HG02610 (cell line): ENCODE measurements at regions not wholly inside any gene's neighbourhood (a gene's known extent, or its start where the extent isn't known, plus 50 kb on each side); places are given as distances from the start of the nearest gene placed in this dataset.

Experiments used
- ATAC-seq: cut with Tn5 transposase; IDR thresholded peaks from one replicate; pipeline ENCODE4 v1.9.1; 2021; ENCODE audit warnings: mild to moderate bottlenecking, moderate library complexity; ENCODE audit not compliant: unreplicated experiment

GRCh38 chr7:131010029-131010716, 276.2 kb upstream of the KLF14 start:
- ATAC-seq: no peak

GRCh38 chr7:131010717-131011431, 276.9 kb upstream of the KLF14 start:
- no peak for ATAC-seq

- no peak for ATAC-seq
Observed at GRCh38 chr7:131011432-131011742, 277.4 kb upstream of the KLF14 start.

- no peak for ATAC-seq
Observed at GRCh38 chr7:131011976-131012375, 278.0 kb upstream of the KLF14 start.

GRCh38 chr7:131012477-131013031, 278.5 kb upstream of the KLF14 start:
- no peak for ATAC-seq

GRCh38 chr7:131013716-131014115, 279.7 kb upstream of the KLF14 start:
- ATAC-seq: no peak

- ATAC-seq: no peak
Observed at GRCh38 chr7:131014906-131015656, 281.1 kb upstream of the KLF14 start.

DNA sequence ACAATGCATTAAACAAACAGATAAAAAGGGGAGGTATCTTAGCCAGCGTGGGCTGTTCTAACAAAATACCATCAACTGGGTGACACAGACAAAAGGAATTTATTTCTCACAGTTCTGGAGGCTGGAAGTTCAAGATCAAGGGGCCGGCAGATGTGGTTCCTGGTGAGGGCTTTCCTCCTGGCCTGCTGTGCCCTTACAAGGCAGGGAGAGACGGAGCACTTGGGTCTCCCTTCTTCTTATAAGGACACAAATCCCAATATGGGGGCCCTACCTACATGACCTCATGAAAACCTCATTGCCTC, 281.6 kb upstream of the KLF14 start:
- no peak for ATAC-seq

DNA sequence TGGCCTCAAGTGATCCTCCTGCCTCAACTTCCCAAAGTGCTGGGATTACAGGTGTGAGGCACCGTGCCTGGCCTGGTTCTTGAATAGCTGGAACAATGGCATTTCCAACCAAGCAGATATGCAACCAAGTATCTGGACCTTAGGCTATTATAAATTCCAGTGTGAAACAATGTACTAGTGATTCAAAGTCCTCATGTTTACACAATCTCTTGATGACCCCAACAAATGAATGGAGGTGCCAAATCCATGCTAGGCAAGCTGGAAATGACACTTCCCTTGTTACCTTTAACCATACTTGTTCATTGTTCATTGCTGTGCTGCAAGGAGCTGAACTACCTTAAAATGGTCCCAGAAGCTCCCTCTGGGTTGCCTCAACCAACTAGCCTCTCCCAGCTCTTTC, 282.2 kb upstream of the KLF14 start:
- ATAC-seq: no peak

- no peak for ATAC-seq
Observed at GRCh38 chr7:131019351-131019750, 285.3 kb upstream of the KLF14 start.

- peak; percentile 43 for ATAC-seq
Observed at GRCh38 chr7:131020759-131021261, 286.8 kb upstream of the KLF14 start.

DNA sequence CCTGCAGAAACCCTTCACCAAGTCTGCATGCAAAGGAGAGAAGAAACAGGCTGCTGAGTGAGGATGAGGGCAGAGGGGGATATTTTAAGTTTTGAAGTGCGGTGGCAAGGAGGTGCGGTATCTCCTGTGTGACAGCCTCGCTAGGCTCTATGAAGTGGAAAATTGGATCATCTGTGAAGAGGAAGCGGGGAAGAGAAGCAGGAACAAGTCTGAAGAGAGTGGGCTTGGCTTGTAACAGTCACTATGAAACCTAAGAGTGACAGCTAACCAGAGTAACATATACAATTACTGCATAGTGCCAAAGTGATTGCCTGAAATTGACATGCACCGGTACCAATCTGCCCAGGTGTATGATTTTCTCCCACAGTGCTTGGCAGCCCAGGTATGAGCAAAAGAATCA, 287.5 kb upstream of the KLF14 start:
- ATAC-seq: peak; percentile 69

DNA sequence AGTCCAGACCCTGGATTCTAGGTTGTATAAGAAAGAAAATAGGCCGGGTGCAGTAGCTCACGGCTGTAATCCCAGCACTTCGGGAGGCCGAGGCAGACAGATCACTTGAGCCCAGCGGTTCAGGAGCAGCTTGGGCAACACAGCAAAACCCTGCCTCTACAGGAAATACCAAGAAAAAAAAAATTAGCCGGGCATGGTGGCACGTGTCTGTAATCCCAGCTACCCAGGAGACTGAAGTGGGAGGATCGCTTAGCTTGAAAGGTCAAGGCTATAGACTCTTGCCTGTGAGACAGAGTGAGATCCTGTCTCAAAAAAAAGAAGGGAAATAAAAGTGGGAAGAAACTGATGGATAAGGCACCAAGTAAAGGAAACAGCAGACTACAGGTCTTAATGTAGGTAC, 287.9 kb upstream of the KLF14 start:
- no peak for ATAC-seq

DNA sequence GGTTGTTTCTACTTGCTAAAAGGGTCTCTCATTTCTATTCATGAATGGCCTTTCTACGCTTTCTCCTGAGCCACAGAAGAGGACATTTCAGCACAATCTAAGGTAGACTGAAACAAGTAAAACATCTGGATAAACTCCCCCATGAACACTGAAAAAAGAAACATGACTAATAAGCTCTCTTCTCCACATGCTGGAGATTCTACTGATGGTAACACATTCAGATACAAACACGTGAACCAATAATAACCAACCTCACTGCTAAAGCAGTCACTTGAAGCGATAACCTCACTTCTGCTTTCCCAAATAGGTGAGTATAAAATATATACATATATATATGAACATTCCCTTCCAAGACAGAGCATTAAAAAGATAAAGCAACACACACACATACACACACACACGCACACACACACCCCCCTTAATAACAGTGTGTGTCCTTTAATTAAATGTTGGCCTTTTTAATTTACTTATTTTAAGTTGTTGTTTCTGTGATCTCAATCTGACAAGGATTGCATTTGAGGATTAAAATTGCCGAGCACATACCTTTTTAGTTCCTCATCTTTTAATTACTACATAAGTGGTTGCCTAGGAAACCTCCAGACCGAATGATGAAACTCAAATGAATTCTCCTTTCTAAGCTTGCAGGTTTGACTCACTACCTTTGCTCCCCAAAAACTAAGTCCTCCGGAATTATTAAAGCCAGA, 292.4 kb upstream of the KLF14 start:
- ATAC-seq: peak; percentile 35

DNA sequence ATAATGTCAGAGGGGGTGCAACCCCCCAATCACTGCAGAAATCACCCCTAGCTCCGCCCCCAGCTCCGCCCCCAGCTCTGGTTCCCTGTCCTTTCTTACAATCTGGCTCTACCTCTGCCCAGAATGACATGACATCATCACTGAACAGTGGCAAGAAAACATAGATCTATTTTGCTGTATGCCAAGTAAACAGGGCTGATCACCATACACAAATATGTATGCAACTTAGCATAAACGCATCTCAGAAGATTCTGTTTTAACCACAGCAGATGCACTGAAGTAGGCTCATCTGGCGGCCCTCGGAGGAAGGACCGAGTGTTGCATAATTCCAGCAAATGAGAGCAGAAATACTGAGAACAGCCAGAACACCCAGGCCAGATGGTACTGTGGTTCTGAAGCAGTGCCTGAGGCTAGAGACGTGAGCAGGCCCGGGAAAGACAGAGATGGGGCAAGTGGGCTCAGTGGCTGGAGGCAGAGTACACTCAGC, 293.3 kb upstream of the KLF14 start:
- ATAC-seq: no peak

- no peak for ATAC-seq
Observed at GRCh38 chr7:131028295-131028694, 294.3 kb upstream of the KLF14 start.

DNA sequence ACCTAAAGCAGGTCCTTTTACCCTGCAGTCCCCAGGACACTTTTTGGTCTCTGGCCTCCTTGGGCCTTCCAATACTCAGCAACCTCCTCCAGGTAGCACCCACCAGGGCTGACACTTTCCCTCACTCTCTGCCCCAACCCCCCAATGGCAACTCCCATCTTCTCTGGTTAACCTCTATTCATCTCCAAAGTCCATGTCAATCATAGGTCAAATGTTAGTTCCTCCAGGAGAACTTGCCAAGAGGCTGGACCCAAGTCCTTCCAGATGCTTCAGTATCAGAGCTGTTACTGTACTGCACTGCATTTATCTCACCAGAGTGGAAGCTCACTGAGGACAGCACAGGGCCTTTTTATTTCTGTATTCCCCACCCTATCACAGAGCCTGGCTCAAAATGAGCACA, 295.0 kb upstream of the KLF14 start:
- ATAC-seq: no peak

GRCh38 chr7:131031099-131031868, 296.4 kb upstream of the MKLN1 start:
- ATAC-seq: peak; percentile 80

DNA sequence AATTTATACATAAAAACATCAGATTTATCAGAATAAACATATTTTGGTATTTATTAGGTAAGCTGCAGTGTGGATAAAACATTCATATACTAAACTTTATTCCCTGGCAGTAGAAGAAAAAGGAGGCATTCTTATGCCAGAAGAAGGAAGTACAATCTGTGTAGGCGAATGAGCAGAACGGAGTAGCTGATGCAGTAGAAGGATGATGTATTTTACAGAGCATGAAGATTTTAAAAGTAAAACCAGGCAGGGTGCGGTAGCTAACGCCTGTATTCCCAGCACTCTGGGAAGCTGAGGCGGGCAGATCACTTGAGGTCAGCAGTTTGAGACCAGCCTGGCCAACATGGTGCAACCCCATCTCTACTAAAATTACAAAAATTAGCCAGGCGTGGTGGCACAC, 294.9 kb upstream of the MKLN1 start:
- no peak for ATAC-seq

DNA sequence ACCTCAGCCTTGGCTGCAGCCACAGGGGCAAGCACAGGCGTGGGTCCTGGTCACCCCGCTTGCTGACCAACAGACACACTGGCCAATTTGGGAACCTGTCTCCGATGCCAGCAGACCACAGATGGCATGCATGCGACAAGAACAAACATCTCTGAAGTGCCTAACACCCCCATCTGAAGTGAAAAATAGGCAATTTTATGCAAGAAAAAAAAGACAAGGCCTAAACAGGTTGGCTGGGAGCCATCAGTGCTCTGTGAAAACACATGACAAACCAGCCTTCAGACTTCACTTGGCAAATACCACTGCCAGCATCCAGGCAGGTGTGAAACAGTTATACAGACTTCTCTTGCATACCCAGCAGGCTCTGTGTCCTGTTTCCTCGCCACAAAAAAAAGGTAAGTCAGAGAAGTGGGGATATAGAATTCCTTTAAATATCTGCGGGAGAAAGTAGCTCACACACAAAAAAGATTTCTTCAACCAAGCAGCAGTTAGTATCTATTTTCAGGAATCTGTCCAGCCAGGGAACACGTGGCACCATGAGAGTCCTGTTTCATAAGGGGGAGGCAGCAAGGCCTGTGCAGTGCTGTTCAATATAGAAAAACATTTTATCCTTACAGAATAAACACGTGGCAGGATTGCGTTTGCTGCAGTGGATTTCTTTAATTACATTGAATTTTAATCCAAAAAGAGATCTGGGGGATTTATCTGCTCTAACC, 293.4 kb upstream of the MKLN1 start:
- ATAC-seq: no peak
